GM19372 (cell line): ENCODE measurements at regions not wholly inside any gene's neighbourhood (a gene's known extent, or its start where the extent isn't known, plus 50 kb on each side); places are given as distances from the start of the nearest gene placed in this dataset.
"Not testable (repeated sequence)": the region's sequence is repeated elsewhere in the genome, so short reads cannot be mapped to it uniquely, and the experiment has no call there.

ENCODE experiments used
- ATAC-seq: cut with Tn5 transposase; IDR thresholded peaks from one replicate; pipeline ENCODE4 v1.9.1; 2021; ENCODE audit warnings: mild to moderate bottlenecking, low read depth, moderate library complexity; ENCODE audit not compliant: unreplicated experiment

- ATAC-seq = no peak
Measured at GRCh38 chr10:108583877-108584276, 1339.4 kb downstream of the XPNPEP1 start.

GRCh38 chr10:108582888-108583287 lies 1340.4 kb downstream of the XPNPEP1 start:
- no peak for ATAC-seq

- ATAC-seq = no peak
Measured at GRCh38 chr10:108582387-108582786, 1340.9 kb downstream of the XPNPEP1 start.

DNA sequence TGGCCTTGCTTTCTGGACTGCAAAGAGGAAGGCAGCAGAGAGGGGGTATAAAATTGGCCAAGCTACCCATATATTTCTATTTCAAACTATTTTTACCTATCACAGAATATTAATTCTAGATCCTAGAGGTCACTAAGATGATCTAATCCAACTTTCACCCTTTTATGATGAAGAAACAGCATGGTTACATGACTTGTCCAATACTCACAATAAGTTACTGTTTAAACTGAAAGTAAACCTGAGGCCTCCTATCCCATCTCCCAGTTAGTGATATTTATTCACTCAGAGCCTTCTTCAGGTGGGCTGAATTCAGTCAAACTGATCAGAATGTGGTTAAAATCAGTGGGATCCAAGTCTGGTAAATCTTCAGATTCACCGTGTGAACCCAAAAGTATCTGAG lies 1345.1 kb downstream of the XPNPEP1 start:
- no peak for ATAC-seq

DNA sequence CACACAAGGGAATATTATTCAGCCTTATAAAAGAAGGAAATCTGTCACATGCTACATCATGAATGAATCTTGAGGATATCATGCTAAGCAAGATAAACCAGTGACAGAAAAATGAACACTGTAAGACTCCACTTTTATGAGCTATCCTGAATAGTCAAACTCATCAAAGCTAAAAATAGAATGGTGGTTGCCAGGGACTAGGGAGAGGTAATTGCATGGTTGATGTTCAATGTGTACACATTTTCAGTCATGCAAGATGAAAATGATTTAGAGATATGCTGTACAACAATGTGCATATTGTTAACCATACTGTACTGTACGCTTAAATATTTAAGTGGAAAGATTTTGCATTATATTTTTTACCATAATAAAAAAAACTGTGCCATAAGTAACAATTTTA lies 1349.1 kb downstream of the XPNPEP1 start:
- ATAC-seq = no peak

- no peak for ATAC-seq
Measured at GRCh38 chr10:108568824-108569223, 1354.5 kb downstream of the XPNPEP1 start.

- peak; percentile 55 for ATAC-seq
Measured at GRCh38 chr10:108567899-108568752, 1355.2 kb downstream of the XPNPEP1 start.

- no peak for ATAC-seq
Measured at GRCh38 chr10:108566316-108567107, 1356.8 kb downstream of the XPNPEP1 start.

DNA sequence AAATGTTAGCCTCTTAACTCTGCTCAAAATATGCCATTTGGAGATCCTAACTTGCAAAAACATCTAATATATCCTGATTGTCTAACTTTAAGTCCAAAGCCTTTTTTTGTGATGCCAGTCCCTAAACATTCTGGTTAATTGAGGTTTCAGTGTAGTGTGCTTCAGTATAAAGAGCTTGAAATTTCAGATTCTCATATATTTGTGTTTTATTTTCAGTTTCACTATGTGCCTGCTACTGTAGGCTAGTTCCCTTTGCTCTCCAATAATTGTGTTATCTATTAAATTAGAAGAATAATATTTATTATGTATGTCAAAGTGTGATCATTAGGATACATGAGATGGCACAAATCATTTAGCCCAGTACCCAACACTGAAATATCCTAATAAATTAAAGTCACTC lies 1361.2 kb downstream of the XPNPEP1 start:
- no peak for ATAC-seq

DNA sequence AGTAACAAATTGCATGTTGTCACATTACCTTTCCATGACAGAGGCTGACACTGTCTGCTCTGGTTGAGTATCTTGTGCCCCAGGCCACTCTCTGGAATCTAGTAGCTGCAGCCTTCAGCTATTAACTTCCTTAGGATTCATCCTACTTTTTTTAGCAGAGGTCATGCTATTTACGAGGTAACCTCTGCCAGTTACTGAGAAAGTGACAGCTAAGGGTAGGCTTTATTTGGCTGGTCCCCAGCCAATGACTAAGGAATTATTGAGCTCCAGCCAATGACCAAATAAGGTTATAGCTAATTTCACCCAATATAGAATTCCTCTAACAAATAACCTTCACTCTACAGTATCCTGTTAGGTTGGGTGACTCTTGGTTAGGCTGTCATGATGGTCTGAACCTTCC lies 1361.7 kb downstream of the XPNPEP1 start:
- ATAC-seq = no peak

DNA sequence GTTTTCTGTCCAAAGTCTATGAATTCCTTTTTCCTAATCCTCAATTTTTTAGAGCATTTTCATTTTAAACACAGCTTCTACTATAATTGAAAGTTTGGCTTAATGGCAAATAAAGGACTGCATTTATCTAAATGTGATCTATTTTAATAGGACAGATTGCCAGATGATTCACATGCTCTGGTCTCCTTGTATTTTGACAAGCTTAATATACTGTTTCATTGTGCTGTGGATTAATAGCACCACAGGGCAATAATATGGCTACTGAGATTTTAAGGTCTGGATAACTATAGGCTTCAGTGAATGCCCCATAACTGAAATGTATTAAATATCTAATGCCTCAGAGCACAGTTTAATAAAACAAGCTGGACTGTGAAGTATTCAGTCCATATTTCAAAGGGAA lies 1362.8 kb downstream of the XPNPEP1 start:
- ATAC-seq = no peak

DNA sequence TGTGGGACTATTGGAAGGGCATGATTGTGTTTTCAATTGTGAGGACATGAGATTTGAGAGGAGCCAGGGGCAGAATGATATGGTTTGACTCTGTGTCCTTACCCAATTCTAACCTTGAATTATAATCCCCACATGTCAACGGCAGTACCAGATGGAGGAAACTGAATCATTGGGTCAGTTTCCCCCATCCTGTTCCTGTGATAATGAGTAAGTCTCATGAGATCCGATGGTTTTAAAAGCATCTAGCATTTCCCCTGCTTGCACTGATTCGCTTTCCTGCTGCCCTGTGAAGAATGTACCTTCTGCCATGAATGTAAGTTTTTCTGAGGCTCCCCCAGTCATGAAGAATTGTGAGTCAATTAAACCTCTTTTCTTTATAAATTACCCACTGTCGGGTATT lies 1367.1 kb downstream of the XPNPEP1 start:
- ATAC-seq = no peak

DNA sequence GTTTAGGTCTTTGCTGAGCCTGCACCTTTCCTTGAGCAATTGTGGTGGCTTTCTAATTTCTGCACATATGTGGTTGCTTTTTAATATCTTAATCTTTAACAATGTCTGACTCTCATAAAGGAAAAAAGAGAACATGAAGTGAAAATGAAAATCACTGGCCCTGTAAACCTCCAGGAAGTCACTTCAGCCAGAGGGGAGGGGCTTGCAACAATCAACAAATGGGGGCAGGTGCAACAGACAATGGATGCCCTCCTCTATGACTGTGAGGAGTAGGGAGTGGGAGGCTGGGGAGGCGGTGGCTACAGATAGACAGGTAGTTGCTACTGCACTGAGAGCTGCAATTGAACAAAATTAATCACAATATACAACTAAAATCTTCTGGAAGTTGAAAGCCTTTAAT lies 1377.4 kb downstream of the XPNPEP1 start:
- peak; percentile 71 for ATAC-seq

DNA sequence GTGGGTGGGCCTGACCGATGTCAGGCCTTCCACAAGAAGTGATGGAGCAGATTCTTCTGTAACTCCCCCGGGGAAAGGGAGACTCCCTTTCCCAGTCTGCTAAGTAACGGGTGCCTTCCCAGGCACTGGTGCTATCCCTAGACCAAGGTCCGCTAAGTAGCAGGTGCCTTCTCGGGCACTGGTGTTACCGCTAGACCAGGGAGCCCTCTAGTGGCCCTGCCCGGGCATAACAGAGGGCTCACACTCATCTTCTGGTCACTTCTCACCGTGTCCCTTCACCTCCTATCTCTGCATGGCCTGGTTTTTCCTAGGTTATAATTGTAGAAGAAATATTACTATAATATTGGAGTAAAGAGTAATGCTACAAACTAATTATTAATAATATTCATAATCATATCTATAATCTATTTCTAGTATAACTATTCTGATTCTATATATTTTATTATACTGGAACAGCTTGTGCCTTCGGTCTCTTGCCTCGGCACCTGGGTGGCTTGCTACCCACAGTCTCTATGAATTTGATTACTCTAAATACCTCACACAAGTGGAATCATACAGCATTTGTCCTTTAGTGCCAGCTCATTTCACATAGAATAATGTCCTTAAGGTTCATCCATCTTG lies 1378.7 kb downstream of the XPNPEP1 start:
- peak; percentile 84 for ATAC-seq

DNA sequence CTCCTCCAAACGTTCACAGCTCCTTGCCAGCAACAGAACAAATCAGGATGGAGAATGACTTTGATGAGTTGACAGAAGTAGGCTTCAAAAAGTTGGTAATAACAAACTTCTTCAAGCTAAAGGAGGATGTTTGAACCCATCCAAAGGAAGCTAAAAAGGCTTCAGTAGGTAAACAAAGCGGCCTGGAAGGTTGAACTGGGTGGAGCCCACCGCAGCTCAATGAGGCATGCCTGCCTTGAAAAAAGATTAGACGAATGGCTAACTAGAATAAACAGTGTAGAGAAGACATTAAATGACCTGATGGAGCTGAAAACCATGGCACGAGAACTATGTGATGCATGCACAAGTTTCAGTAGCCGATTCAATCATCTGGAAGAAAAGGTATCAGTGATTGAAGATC lies 1369.0 kb upstream of the SORCS1 start:
- ATAC-seq = not testable (repeated sequence)

- ATAC-seq = no peak
Measured at GRCh38 chr10:108523016-108523800, 1358.7 kb upstream of the SORCS1 start.

DNA sequence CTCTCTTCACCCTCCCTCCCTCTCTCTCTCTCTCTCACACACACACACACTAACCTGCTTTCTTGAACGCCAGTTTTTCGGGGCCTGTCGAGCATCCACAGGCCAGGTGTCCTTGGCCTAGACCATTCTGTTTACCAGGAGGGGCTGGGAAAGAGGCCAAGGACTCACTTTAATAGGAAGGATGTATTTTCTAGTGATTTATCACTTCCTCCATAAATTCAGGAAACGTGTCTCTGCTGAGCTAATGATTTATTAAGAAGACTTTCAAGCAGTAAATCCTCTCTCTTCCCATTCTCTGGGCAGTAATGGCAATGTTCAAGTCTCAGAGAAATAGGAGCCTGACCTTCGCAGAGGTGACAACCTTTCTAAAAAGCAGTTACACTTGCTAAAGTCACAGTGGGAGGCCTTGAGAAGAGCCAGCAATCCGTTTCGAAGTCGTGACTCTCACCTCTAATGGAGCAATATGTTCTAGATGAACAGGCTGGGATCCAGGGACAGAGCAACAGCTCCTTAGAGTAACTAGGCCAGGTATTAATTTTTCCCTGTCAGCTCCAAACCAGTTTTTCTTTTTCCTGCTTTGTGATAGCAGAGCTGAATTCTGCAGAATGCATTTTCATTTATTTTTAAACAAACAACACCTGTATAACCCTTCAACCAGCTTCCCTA lies 1357.5 kb upstream of the SORCS1 start:
- no peak for ATAC-seq

- no peak for ATAC-seq
Measured at GRCh38 chr10:108515821-108516220, 1351.3 kb upstream of the SORCS1 start.

DNA sequence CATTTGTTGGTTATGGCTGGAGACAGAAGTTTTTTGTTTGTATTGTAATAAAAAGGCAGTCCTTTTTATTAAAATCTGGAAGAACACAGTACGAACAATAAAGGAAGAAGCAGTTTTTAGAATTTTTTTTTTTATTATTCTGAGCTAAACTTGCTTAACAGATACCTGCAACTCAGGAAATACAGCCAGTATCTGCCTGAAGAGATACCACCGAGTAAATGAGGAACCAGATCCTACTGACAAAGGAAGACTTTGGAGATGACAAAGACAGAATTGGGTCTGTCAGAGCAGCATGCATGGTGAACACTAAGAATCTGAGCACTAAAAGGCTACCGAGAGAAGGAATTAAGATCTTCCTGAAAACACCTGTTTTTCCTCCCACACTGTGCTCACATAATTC lies 1335.9 kb upstream of the SORCS1 start:
- ATAC-seq = no peak

DNA sequence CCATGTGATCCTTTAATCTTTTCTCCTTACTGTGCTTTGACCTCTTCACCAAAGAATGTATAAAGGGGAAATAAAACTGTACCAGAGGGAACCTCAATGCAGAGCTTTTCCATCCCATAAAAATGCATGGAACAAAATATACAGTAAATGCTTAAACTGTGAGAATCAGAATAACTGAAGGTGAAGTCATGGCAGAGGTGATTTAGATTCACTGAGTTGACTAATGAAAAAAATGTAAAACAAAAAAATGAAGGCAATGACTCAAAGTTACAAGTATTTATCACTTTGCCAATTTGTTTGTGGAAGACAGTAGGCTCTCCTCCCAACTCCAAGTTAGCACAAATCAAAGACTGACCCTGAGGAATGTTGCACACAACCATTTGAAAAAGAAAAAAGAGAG lies 1331.6 kb upstream of the SORCS1 start:
- ATAC-seq = no peak
